ENCODE measurements at regions not wholly inside any gene's neighbourhood (a gene's known extent, or its start where the extent isn't known, plus 50 kb on each side); places are given as distances from the start of the nearest gene placed in this dataset.
"Not testable (repeated sequence)": the region's sequence is repeated elsewhere in the genome, so short reads cannot be mapped to it uniquely, and the experiment has no call there.

DNA sequence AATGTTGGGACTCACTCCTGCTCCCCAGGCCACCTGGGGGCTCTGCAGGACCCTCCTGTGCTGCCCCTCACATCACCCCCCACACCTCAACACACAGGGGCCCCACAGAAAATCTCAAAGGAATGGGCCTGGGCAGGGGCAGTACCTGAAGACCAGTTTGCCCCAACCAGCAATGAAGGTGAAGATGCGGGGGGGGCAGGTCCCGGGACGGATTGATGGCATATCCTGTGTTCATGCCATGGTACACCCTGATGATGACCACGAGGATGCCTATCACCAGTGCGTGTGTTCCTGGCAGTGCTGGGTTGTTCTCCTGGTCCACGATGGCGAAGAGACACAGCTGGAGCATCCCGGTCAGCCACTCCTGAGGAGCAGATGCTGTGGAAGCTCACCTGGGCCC, 663.0 kb downstream of the FOXD4L5 start:
- H3K4me1 ChIP-seq, H3K27ac ChIP-seq, H3K27me3 ChIP-seq, H3K9me3 ChIP-seq, H3K36me3 ChIP-seq, H3K4me3 ChIP-seq: not testable (repeated sequence)
- no CpG with 5 or more reads among the region's 8 CpGs for WGBS, 2 donors
- peak; percentile 4 to 5 for DNase-seq (ENCODE audit: low spot score in 2 of 2)
